H1 (cell line): ENCODE measurements at regions not wholly inside any gene's neighbourhood (a gene's known extent, or its start where the extent isn't known, plus 50 kb on each side); places are given as distances from the start of the nearest gene placed in this dataset.

ENCODE experiments used
- CTCF ChIA-PET: fragments of 300-600 bp; sonication (Branson Sonifier 250); formaldehyde crosslinking; loops from one replicate; lab custom pipeline; 2021; ENCODE audit not compliant: partially characterized antibody; lab: Charles Lee
- POLR2A ChIA-PET: fragments of 300-600 bp; sonication (Branson Sonifier 250); formaldehyde crosslinking; loops from one replicate; lab custom pipeline; 2021; ENCODE audit warnings: inconsistent platforms; ENCODE audit not compliant: partially characterized antibody; lab: Charles Lee
- DNase-seq, 2 experiments: peaks; one replicate each; pipeline versions ENCODE4 v3.0.0 to v3.0.0-alpha.2; 2010 to 2022; ENCODE audit warnings: low spot score in 2 of 2, low read depth in 1 of 2, mixed read lengths in 1 of 2
- FAIRE-seq: peaks from 2 replicates; lab custom pipeline; 2011; peaks lifted over from hg19 to GRCh38; lab: Jason Lieb, UNC
- H2AFZ ChIP-seq: 2 replicates; pipeline ENCODE4 v1.8.1; 2012; ENCODE audit warnings: low read length, inconsistent platforms
- H2AK5ac ChIP-seq: 2 replicates; pipeline ENCODE4 v1.6.1; 2013; ENCODE audit warnings: low read depth, low read length
- H2BK120ac ChIP-seq: replicated peaks from 2 replicates; pipeline ENCODE3; 2013; ENCODE audit warnings: low read depth, low read length, inconsistent platforms
- H2BK12ac ChIP-seq: 2 replicates; pipeline ENCODE4 v1.6.1; 2013; ENCODE audit warnings: low read depth, low read length
- H2BK15ac ChIP-seq: 2 replicates; pipeline ENCODE4 v1.6.1; 2013; ENCODE audit warnings: low read length
- H2BK20ac ChIP-seq: 2 replicates; pipeline ENCODE4 v1.6.1; 2013; ENCODE audit warnings: low read length
- H2BK5ac ChIP-seq: 2 replicates; pipeline ENCODE4 v1.6.1; 2013; ENCODE audit warnings: low read depth, low read length
- H3K14ac ChIP-seq: 2 replicates; pipeline ENCODE4 v1.6.1; 2013; ENCODE audit warnings: inconsistent platforms; ENCODE audit not compliant: insufficient read length
- H3K18ac ChIP-seq: 2 replicates; pipeline ENCODE4 v1.6.1; 2013; ENCODE audit warnings: low read length; ENCODE audit errors: extremely low read depth
- H3K23ac ChIP-seq: 2 replicates; pipeline ENCODE4 v1.6.1; 2013; ENCODE audit warnings: inconsistent platforms; ENCODE audit not compliant: insufficient read length
- H3K23me2 ChIP-seq: 2 replicates; pipeline ENCODE4 v1.6.1; 2013; ENCODE audit warnings: low read depth, low read length
- H3K27ac ChIP-seq: 2 replicates; pipeline ENCODE4 v1.6.1; 2011; ENCODE audit warnings: low read depth, low read length, inconsistent platforms
- H3K27me3 ChIP-seq, 4 experiments: replicated peaks in 1 of 4; 1 replicate in 1 of 4; 2 replicates in 3 of 4; pipeline versions ENCODE4 v1.6.1 to v1.8.1; 2011 to 2013; ENCODE audit warnings: low read length in 3 of 4, mild to moderate bottlenecking in 3 of 4, inconsistent platforms in 2 of 4, mixed read lengths in 2 of 4, moderate library complexity in 1 of 4; ENCODE audit not compliant: control insufficient read depth in 3 of 4, insufficient read depth in 3 of 4; ENCODE audit errors: extremely low read depth in 1 of 4
- H3K36me3 ChIP-seq, 4 experiments: 2 replicates each; pipeline versions ENCODE4 v1.6.1 to v1.8.1; 2011 to 2013; ENCODE audit warnings: mild to moderate bottlenecking in 4 of 4, low read length in 3 of 4, moderate library complexity in 2 of 4, control low read depth in 1 of 4, inconsistent platforms in 1 of 4; ENCODE audit not compliant: insufficient read depth in 4 of 4, control insufficient read depth in 2 of 4
- H3K4ac ChIP-seq: replicated peaks from 2 replicates; pipeline ENCODE3; 2013; ENCODE audit warnings: low read length, low read depth, mixed read lengths, inconsistent platforms; ENCODE audit not compliant: insufficient read length
- H3K4me1 ChIP-seq, 4 experiments: replicated peaks in 1 of 4; 1 replicate in 1 of 4; 2 replicates in 3 of 4; pipeline versions ENCODE4 v1.6.1 to v1.8.1; 2011 to 2013; ENCODE audit warnings: low read length in 3 of 4, inconsistent platforms in 2 of 4, mixed read lengths in 1 of 4; ENCODE audit not compliant: insufficient read depth in 4 of 4, control insufficient read depth in 3 of 4
- H3K4me2 ChIP-seq, 2 experiments: 2 replicates each; pipeline versions ENCODE4 v1.6.1 to v1.8.1; 2011 to 2013; ENCODE audit warnings: low read depth in 2 of 2, low read length in 2 of 2, control low read depth in 1 of 2, inconsistent platforms in 1 of 2, mild to moderate bottlenecking in 1 of 2; ENCODE audit not compliant: insufficient read depth in 1 of 2
- H3K4me3 ChIP-seq, 4 experiments: fragments of 200-600, 300-600 bp in 1 of 4; sonication (generic), shearing (Covaris generic), sonication (Bioruptor Twin) in 1 of 4; 2 replicates each; pipeline versions ENCODE4 v1.5.1 to v1.8.1; 2011 to 2016; ENCODE audit warnings: low read length in 4 of 4, low read depth in 3 of 4, control low read depth in 2 of 4, inconsistent platforms in 2 of 4, mild to moderate bottlenecking in 2 of 4, mixed read lengths in 1 of 4, moderate library complexity in 1 of 4; ENCODE audit not compliant: insufficient read depth in 2 of 4; ENCODE audit errors: extremely low read depth in 1 of 4
- H3K56ac ChIP-seq: replicated peaks from 2 replicates; pipeline ENCODE3; 2013; ENCODE audit warnings: low read depth, mild to moderate bottlenecking, mixed read lengths, low read length, inconsistent platforms; ENCODE audit not compliant: insufficient read length
- H3K79me1 ChIP-seq: 2 replicates; pipeline ENCODE4 v1.6.1; 2013; ENCODE audit warnings: low read depth, low read length, control low read depth
- H3K79me2 ChIP-seq, 2 experiments: 2 replicates each; pipeline versions ENCODE4 v1.6.1 to v1.8.1; 2012 to 2013; ENCODE audit warnings: low read length in 2 of 2, mild to moderate bottlenecking in 2 of 2, inconsistent platforms in 1 of 2; ENCODE audit not compliant: insufficient read depth in 2 of 2, control insufficient read depth in 1 of 2
- H3K9ac ChIP-seq, 4 experiments: replicated peaks in 1 of 4; 1 replicate in 1 of 4; 2 replicates in 3 of 4; pipeline versions ENCODE4 v1.6.1 to v1.8.1; 2011 to 2013; ENCODE audit warnings: low read depth in 3 of 4, low read length in 3 of 4, control low read depth in 2 of 4, mild to moderate bottlenecking in 2 of 4, moderate library complexity in 2 of 4, inconsistent platforms in 1 of 4; ENCODE audit errors: extremely low read depth in 1 of 4
- H3K9me3 ChIP-seq, 2 experiments: 2 replicates each; pipeline versions ENCODE4 v1.6.1 to v1.8.1; 2012 to 2013; ENCODE audit warnings: mild to moderate bottlenecking in 2 of 2, moderate library complexity in 2 of 2, control low read depth in 1 of 2, inconsistent platforms in 1 of 2, low read depth in 1 of 2, low read length in 1 of 2, mixed read lengths in 1 of 2; ENCODE audit not compliant: insufficient read depth in 2 of 2
- H4K20me1 ChIP-seq, 2 experiments: replicated peaks in 1 of 2; 2 replicates each; pipeline versions ENCODE3 to v1.8.1; 2011 to 2013; ENCODE audit warnings: inconsistent platforms in 2 of 2, low read length in 2 of 2, mild to moderate bottlenecking in 1 of 2; ENCODE audit not compliant: insufficient read depth in 2 of 2, control insufficient read depth in 1 of 2
- H4K5ac ChIP-seq: 2 replicates; pipeline ENCODE4 v1.6.1; 2013; ENCODE audit warnings: low read length, low read depth, mixed read lengths, inconsistent platforms; ENCODE audit not compliant: insufficient read length
- H4K8ac ChIP-seq: 2 replicates; pipeline ENCODE4 v1.8.0; 2013; ENCODE audit warnings: mild to moderate bottlenecking, moderate library complexity, low read length, inconsistent platforms; ENCODE audit not compliant: insufficient read depth; ENCODE audit errors: extremely low read depth
- H4K91ac ChIP-seq: replicated peaks from 2 replicates; pipeline ENCODE3; 2013; ENCODE audit warnings: low read length, mixed read lengths, inconsistent platforms; ENCODE audit not compliant: insufficient read length
- PHF8 ChIP-seq: fragments of 200-600 bp; sonication (generic); conservative IDR thresholded peaks from 2 replicates; pipeline ENCODE4 v1.7.1; 2012; ENCODE audit warnings: low read depth, mild to moderate bottlenecking, inconsistent platforms, low read length, moderate library complexity
- POLR2A ChIP-seq, 2 experiments: IDR thresholded peaks; 1 replicate in 1 of 2; 2 replicates in 1 of 2; pipeline ENCODE4 v1.6.1; 2011; ENCODE audit warnings: low read depth in 2 of 2, low read length in 2 of 2, mild to moderate bottlenecking in 2 of 2; ENCODE audit errors: control extremely low read depth in 1 of 2
- RNF2 ChIP-seq: fragments of 200-900, 300-1000 bp; sonication (generic); IDR thresholded peaks from 2 replicates; pipeline ENCODE4 v1.7.1; 2016; ENCODE audit warnings: borderline replicate concordance, low read depth, mild to moderate bottlenecking, antibody characterized with exemption, low read length; ENCODE audit not compliant: poor library complexity, severe bottlenecking; ENCODE audit errors: missing control alignments
- TF ChIP-seq, protein P1 (sequence below): IDR thresholded peaks from 2 replicates; pipeline ENCODE4 v1.6.1; 2011; ENCODE audit warnings: low read length, improper control_type of control experiment
- TF ChIP-seq, protein P2 (sequence below), 3 experiments: IDR thresholded peaks; 1 replicate in 2 of 3; 2 replicates in 1 of 3; pipeline versions ENCODE4 v1.5.1 to v1.6.1; 2011; ENCODE audit warnings: low read length in 3 of 3, mild to moderate bottlenecking in 3 of 3, inconsistent platforms in 2 of 3, low read depth in 1 of 3, moderate library complexity in 1 of 3; ENCODE audit not compliant: insufficient read depth in 1 of 3; ENCODE audit errors: control extremely low read depth in 1 of 3

DNA sequence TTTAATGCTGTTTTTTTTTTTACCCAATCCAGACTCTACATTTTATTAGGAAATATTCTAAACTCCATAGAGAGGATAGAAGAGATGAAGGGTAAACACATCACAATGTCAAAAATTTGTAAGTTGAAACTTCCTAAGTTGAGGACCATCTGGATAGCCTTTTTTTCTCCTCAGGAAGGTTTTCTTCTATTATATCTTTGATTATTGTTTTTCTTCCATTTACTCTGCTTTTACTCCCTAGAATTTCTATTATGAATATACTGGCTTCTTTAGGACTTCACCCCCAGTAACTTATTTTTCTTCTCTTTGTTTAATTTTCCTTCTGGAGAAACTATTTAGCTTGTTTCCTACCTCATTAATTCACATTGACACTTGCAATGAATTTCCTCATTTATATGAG lies 71.2 kb upstream of the SLIT2 start:
- no peak overlapping the region for H4K5ac ChIP-seq
- POLR2A ChIA-PET, result no interaction called here
- H3K14ac ChIP-seq, result no peak overlapping the region
- H3K9me3 ChIP-seq, result peaks cover 0 to 8% of the 10 kb centered on the region in 2 experiments; a peak in 1 of 4 replicates
- FAIRE-seq, result no peak
- no peaks in the 10 kb centered on the region for H3K79me2 ChIP-seq
- H3K4me2 ChIP-seq, result no peak overlapping the region
- no peak overlapping the region for H3K56ac ChIP-seq
- H3K27ac ChIP-seq, result no peak overlapping the region
- H3K36me3 ChIP-seq, result no peaks in the 10 kb centered on the region
- no peaks in the 10 kb centered on the region for H3K23me2 ChIP-seq
- H3K23ac ChIP-seq, result no peak overlapping the region
- no peak overlapping the region for H2BK20ac ChIP-seq
- H3K18ac ChIP-seq, result no peak overlapping the region
- no peak overlapping the region for H2BK5ac ChIP-seq
- no peaks in the 10 kb centered on the region for H3K4me1 ChIP-seq
- no peak overlapping the region for H3K9ac ChIP-seq
- no peak overlapping the region for H2BK12ac ChIP-seq
- no peak for DNase-seq
- no peak overlapping the region for H2AFZ ChIP-seq
- H3K27me3 ChIP-seq, result no peaks in the 10 kb centered on the region
- H4K20me1 ChIP-seq, result no peaks in the 10 kb centered on the region
- H2BK15ac ChIP-seq, result no peak overlapping the region
- H3K4me3 ChIP-seq, result no peak overlapping the region
- H2AK5ac ChIP-seq, result no peak overlapping the region
- no peak overlapping the region for H4K8ac ChIP-seq
- no peaks in the 10 kb centered on the region for H3K79me1 ChIP-seq
- CTCF ChIA-PET, result no interaction called here
- no peak overlapping the region for H2BK120ac ChIP-seq
- H3K4ac ChIP-seq, result no peak overlapping the region
- no peak overlapping the region for H4K91ac ChIP-seq
- TF ChIP-seq PHF8 (no peak), RNF2 (no peak), POLR2A (IDR thresholded peaks at IDR 0.05; ENCODE audit: control extremely low read depth in 1 of 2, low read depth in 2 of 2, low read length in 2 of 2) (no peak)
- TF ChIP-seq, protein P1, sequence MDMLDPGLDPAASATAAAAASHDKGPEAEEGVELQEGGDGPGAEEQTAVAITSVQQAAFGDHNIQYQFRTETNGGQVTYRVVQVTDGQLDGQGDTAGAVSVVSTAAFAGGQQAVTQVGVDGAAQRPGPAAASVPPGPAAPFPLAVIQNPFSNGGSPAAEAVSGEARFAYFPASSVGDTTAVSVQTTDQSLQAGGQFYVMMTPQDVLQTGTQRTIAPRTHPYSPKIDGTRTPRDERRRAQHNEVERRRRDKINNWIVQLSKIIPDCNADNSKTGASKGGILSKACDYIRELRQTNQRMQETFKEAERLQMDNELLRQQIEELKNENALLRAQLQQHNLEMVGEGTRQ, result no peak
- TF ChIP-seq, protein P2, sequence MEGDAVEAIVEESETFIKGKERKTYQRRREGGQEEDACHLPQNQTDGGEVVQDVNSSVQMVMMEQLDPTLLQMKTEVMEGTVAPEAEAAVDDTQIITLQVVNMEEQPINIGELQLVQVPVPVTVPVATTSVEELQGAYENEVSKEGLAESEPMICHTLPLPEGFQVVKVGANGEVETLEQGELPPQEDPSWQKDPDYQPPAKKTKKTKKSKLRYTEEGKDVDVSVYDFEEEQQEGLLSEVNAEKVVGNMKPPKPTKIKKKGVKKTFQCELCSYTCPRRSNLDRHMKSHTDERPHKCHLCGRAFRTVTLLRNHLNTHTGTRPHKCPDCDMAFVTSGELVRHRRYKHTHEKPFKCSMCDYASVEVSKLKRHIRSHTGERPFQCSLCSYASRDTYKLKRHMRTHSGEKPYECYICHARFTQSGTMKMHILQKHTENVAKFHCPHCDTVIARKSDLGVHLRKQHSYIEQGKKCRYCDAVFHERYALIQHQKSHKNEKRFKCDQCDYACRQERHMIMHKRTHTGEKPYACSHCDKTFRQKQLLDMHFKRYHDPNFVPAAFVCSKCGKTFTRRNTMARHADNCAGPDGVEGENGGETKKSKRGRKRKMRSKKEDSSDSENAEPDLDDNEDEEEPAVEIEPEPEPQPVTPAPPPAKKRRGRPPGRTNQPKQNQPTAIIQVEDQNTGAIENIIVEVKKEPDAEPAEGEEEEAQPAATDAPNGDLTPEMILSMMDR (IDR thresholded peaks at IDR 0.05; ENCODE audit: control extremely low read depth in 1 of 3, insufficient read depth in 1 of 3, low read depth in 1 of 3, low read length in 3 of 3), result no peak
